GM12878 (cell line): ENCODE measurements at regions not wholly inside any gene's neighbourhood (a gene's known extent, or its start where the extent isn't known, plus 50 kb on each side); places are given as distances from the start of the nearest gene placed in this dataset.

Experiments
- ATAC-seq: fragments of 200-7000 bp; cut with Tn5 transposase; 3 replicates; pipeline ENCODE4 v1.9.1; 2020; ENCODE audit warnings: mild to moderate bottlenecking, moderate library complexity
- BruUV-seq: library from RNA; stranded (reverse); fragments of 400-500 nt; replicated peaks from 2 replicates; lab custom pipeline; 2021; lab: Mats Ljungman, UMichigan
- CTCF ChIA-PET: fragments of 300-600 bp; sonication (Branson Sonifier 250); formaldehyde crosslinking; extraction: SDS; loops from one replicate; lab custom pipeline; 2021; ENCODE audit warnings: inconsistent platforms; lab: Yijun Ruan, JAX
- POLR2A ChIA-PET: fragments of 350-600 bp; formaldehyde crosslinking; extraction: SDS; loops from one replicate; lab custom pipeline; 2021; ENCODE audit warnings: inconsistent platforms; lab: Charles Lee
- RAD21 ChIA-PET: fragments of 300-600 bp; sonication (Branson Sonifier 250); formaldehyde crosslinking; loops from one replicate; lab custom pipeline; 2023; ENCODE audit warnings: antibody characterized with exemption; ENCODE audit not compliant: unreplicated experiment; lab: Charles Lee
- SMC1A ChIA-PET: fragments of 300-600 bp; sonication (Branson Sonifier 250); formaldehyde crosslinking; loops from one replicate; lab custom pipeline; 2023; ENCODE audit not compliant: unreplicated experiment, uncharacterized antibody; lab: Charles Lee
- DNase-seq: peaks from one replicate; pipeline ENCODE4 v3.0.0-alpha.2; 2011; ENCODE audit warnings: low read depth, low spot score
- FAIRE-seq: peaks from 3 replicates; lab custom pipeline; 2011; peaks lifted over from hg19 to GRCh38; lab: Jason Lieb, UNC
- H2AFZ ChIP-seq: 2 replicates; pipeline ENCODE4 v1.6.0; 2011; ENCODE audit warnings: low read depth, low read length, control low read depth; ENCODE audit not compliant: control insufficient read depth
- H3K27ac ChIP-seq: 2 replicates; pipeline ENCODE4 v1.5.1; 2011; ENCODE audit warnings: control low read depth; ENCODE audit not compliant: control insufficient read depth, insufficient read depth
- H3K27me3 ChIP-seq, 2 experiments: replicated peaks in 1 of 2; 2 replicates each; pipeline versions ENCODE4 v1.6.0 to v1.6.1; 2011; ENCODE audit warnings: low read length in 1 of 2; ENCODE audit not compliant: control insufficient read depth in 2 of 2, insufficient read depth in 2 of 2
- H3K36me3 ChIP-seq, 2 experiments: 2 replicates each; pipeline ENCODE4 v1.5.1; 2011; ENCODE audit warnings: low read length in 1 of 2; ENCODE audit not compliant: control insufficient read depth in 2 of 2, insufficient read depth in 2 of 2
- H3K4me1 ChIP-seq: 2 replicates; pipeline ENCODE4 v1.6.1; 2011; ENCODE audit warnings: mild to moderate bottlenecking, low read length, moderate library complexity, mixed read lengths; ENCODE audit not compliant: control insufficient read depth, insufficient read depth
- H3K4me2 ChIP-seq: 2 replicates; pipeline ENCODE4 v1.6.0; 2011; ENCODE audit warnings: control low read depth; ENCODE audit not compliant: control insufficient read depth, insufficient read depth
- H3K4me3 ChIP-seq: fragments of 200-600 bp; sonication (generic); 2 replicates; pipeline ENCODE4 v1.5.1; 2016
- H3K79me2 ChIP-seq: 2 replicates; pipeline ENCODE4 v1.6.0; 2011; ENCODE audit warnings: low read length; ENCODE audit not compliant: control insufficient read depth, insufficient read depth
- H3K9ac ChIP-seq: 2 replicates; pipeline ENCODE4 v1.8.0; 2011; ENCODE audit warnings: low read length, control low read depth, mixed read lengths; ENCODE audit not compliant: control insufficient read depth, insufficient read depth
- H3K9me3 ChIP-seq: replicated peaks from 3 replicates; pipeline ENCODE4 v1.5.1; 2011; ENCODE audit warnings: mild to moderate bottlenecking, low read length; ENCODE audit not compliant: control insufficient read depth, insufficient read depth
- H4K20me1 ChIP-seq: 2 replicates; pipeline ENCODE4 v1.6.0; 2011; ENCODE audit not compliant: control insufficient read depth, insufficient read depth
- ATF7 ChIP-seq: fragments of 450-650 bp; IDR thresholded peaks from 2 replicates; pipeline ENCODE4 v1.6.1; 2016; ENCODE audit warnings: low read depth, mild to moderate bottlenecking
- BCL11A ChIP-seq: IDR thresholded peaks from 2 replicates; pipeline ENCODE4 v1.6.1; 2011; ENCODE audit warnings: low read depth, low read length
- FOS ChIP-seq: IDR thresholded peaks from 3 replicates; pipeline ENCODE4 v1.6.1; 2011; ENCODE audit warnings: borderline replicate concordance; ENCODE audit not compliant: insufficient read length; ENCODE audit errors: extremely low read depth
- KAT2A ChIP-seq: conservative IDR thresholded peaks from 2 replicates; pipeline ENCODE4 v1.6.1; 2011; ENCODE audit warnings: low read depth, low read length; ENCODE audit not compliant: control insufficient read depth
- RUNX3 ChIP-seq: IDR thresholded peaks from 2 replicates; pipeline ENCODE4 v1.6.1; 2012; ENCODE audit warnings: low read length, inconsistent platforms
- SMAD5 ChIP-seq: IDR thresholded peaks from 2 replicates; pipeline ENCODE4 v1.6.1; 2016; ENCODE audit warnings: antibody characterized with exemption, low read depth
- WGBS: methylation state at CpG from one replicate; pipeline ENCODE4 v1.1.6; 2016; ENCODE audit warnings: low lambda C conversion rate; ENCODE audit not compliant: insufficient replicate concordance, insufficient coverage; ENCODE audit errors: missing lambda C conversion rate; 5-methylcytosine and 5-hydroxymethylcytosine counted together
- in situ Hi-C: fragments of 300-500 bp; cut with MboI; formaldehyde crosslinking; loops from 9 replicates; pipeline ENCODE4 v1.14.3; 2018; ENCODE audit warnings: mixed read lengths
- intact Hi-C: fragments of 100-400 bp; cut with micrococcal nuclease; formaldehyde crosslinking; loops from one replicate; pipeline ENCODE4 v1.14.2; 2022; ENCODE audit not compliant: unreplicated experiment
- TF ChIP-seq, protein P1 (sequence below): IDR thresholded peaks from 2 replicates; pipeline ENCODE4 v1.6.1; 2012; ENCODE audit warnings: mild to moderate bottlenecking, low read depth, low read length

- Histone ChIP-seq H4K20me1 (no peaks in the 10 kb centered on the region), H3K9me3 (no peaks in the 10 kb centered on the region), H3K4me3 (no peak overlapping the region), H3K27me3 (no peaks in the 10 kb centered on the region), H2AFZ (no peak overlapping the region), H3K36me3 (no peaks in the 10 kb centered on the region), H3K4me2 (no peak overlapping the region), H3K79me2 (no peaks in the 10 kb centered on the region), H3K4me1 (no peaks in the 10 kb centered on the region), H3K9ac (no peak overlapping the region), H3K27ac (no peak overlapping the region)
- SMC1A ChIA-PET: interaction anchor here (0.9 to 1.9 kb wide), 4 partner anchors 9 to 108 kb away, joined by 3 to 5 read pairs (median 4); no protein-coding TSS in a partner anchor
- FAIRE-seq: no peak
- WGBS: 0% methylated on average over 2 of the region's 2 CpGs
- intact Hi-C loops (no loop called here), in situ Hi-C loops (no loop called here)
- TF ChIP-seq, protein P1, sequence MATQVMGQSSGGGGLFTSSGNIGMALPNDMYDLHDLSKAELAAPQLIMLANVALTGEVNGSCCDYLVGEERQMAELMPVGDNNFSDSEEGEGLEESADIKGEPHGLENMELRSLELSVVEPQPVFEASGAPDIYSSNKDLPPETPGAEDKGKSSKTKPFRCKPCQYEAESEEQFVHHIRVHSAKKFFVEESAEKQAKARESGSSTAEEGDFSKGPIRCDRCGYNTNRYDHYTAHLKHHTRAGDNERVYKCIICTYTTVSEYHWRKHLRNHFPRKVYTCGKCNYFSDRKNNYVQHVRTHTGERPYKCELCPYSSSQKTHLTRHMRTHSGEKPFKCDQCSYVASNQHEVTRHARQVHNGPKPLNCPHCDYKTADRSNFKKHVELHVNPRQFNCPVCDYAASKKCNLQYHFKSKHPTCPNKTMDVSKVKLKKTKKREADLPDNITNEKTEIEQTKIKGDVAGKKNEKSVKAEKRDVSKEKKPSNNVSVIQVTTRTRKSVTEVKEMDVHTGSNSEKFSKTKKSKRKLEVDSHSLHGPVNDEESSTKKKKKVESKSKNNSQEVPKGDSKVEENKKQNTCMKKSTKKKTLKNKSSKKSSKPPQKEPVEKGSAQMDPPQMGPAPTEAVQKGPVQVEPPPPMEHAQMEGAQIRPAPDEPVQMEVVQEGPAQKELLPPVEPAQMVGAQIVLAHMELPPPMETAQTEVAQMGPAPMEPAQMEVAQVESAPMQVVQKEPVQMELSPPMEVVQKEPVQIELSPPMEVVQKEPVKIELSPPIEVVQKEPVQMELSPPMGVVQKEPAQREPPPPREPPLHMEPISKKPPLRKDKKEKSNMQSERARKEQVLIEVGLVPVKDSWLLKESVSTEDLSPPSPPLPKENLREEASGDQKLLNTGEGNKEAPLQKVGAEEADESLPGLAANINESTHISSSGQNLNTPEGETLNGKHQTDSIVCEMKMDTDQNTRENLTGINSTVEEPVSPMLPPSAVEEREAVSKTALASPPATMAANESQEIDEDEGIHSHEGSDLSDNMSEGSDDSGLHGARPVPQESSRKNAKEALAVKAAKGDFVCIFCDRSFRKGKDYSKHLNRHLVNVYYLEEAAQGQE: no peak
- no peak for TF ChIP-seq SMAD5
- no peak for TF ChIP-seq ATF7
- TF ChIP-seq RUNX3: no peak
- no peak for TF ChIP-seq FOS
- no peak for TF ChIP-seq KAT2A
- no peak for TF ChIP-seq BCL11A
- DNase-seq: no peak
- RAD21 ChIA-PET: interaction anchor here (1.4 to 1.8 kb wide), 2 partner anchors 9 to 789 kb away, joined by 3 to 5 read pairs; no protein-coding TSS in a partner anchor
- POLR2A ChIA-PET: no interaction called here
- no TSS peak for BruUV-seq
- ATAC-seq: no peak
- CTCF ChIA-PET: interaction anchor here (0.7 to 1.7 kb wide), 3 partner anchors 10 to 256 kb away, joined by 3 to 5 read pairs (median 3); no protein-coding TSS in a partner anchor
Measured at GRCh38 chr3:22098021-22098420, 347.0 kb upstream of the ZNF385D start.
